SIG-M5 treated with dmso at 0.1 percent for 504 hours (cell line): ENCODE measurements at regions not wholly inside any gene's neighbourhood (a gene's known extent, or its start where the extent isn't known, plus 50 kb on each side); places are given as distances from the start of the nearest gene placed in this dataset.

Experiments used
- DNase-seq: peaks from one replicate; lab custom pipeline; 2025; ENCODE audit not compliant: unreplicated experiment; lab: John Stamatoyannopoulos, UW

- DNase-seq = no peak
These were observed 305.7 kb upstream of the SETBP1 start for GRCh38 chr18:44374966-44375365.

GRCh38 chr18:44386401-44386800 is 294.3 kb upstream of the SETBP1 start:
- DNase-seq = no peak

GRCh38 chr18:44388329-44388728 is 292.4 kb upstream of the SETBP1 start:
- no peak for DNase-seq

GRCh38 chr18:44392933-44393332 is 287.8 kb upstream of the SETBP1 start:
- DNase-seq = no peak

GRCh38 chr18:44393406-44393805 is 287.3 kb upstream of the SETBP1 start:
- no peak for DNase-seq

- DNase-seq = no peak
These were observed 284.1 kb upstream of the SETBP1 start for GRCh38 chr18:44396550-44396949.

GRCh38 chr18:44409071-44409470 is 271.6 kb upstream of the SETBP1 start:
- DNase-seq = no peak

- no peak for DNase-seq
These were observed 271.2 kb upstream of the SETBP1 start for GRCh38 chr18:44409515-44409914.

- no peak for DNase-seq
These were observed 269.9 kb upstream of the SETBP1 start for GRCh38 chr18:44410740-44411139.

- no peak for DNase-seq
These were observed 269.3 kb upstream of the SETBP1 start for GRCh38 chr18:44411262-44411905.

- DNase-seq = no peak
These were observed 268.7 kb upstream of the SETBP1 start for GRCh38 chr18:44411976-44412375.

- no peak for DNase-seq
These were observed 256.7 kb upstream of the SETBP1 start for GRCh38 chr18:44423814-44424644.

- DNase-seq = no peak
These were observed 256.0 kb upstream of the SETBP1 start for GRCh38 chr18:44424645-44425035.

- DNase-seq = no peak
These were observed 255.5 kb upstream of the SETBP1 start for GRCh38 chr18:44425161-44425560.

- no peak for DNase-seq
These were observed 243.1 kb upstream of the SETBP1 start for GRCh38 chr18:44437603-44438002.

- no peak for DNase-seq
These were observed 230.5 kb upstream of the SETBP1 start for GRCh38 chr18:44450226-44450625.

- DNase-seq = no peak
These were observed 228.3 kb upstream of the SETBP1 start for GRCh38 chr18:44452346-44452745.

- DNase-seq = no peak
These were observed 227.2 kb upstream of the SETBP1 start for GRCh38 chr18:44453505-44453904.

GRCh38 chr18:44458777-44459176 is 221.9 kb upstream of the SETBP1 start:
- DNase-seq = no peak

- no peak for DNase-seq
These were observed 216.1 kb upstream of the SETBP1 start for GRCh38 chr18:44464398-44465180.

GRCh38 chr18:44465381-44465841 is 215.3 kb upstream of the SETBP1 start:
- no peak for DNase-seq

- DNase-seq = no peak
These were observed 213.7 kb upstream of the SETBP1 start for GRCh38 chr18:44466997-44467396.
